ENCODE measurements at regions not wholly inside any gene's neighbourhood (a gene's known extent, or its start where the extent isn't known, plus 50 kb on each side); places are given as distances from the start of the nearest gene placed in this dataset.

- no peak for TF ChIP-seq CTCF (IDR thresholded peaks at IDR 0.05 in 4 of 5, conservative IDR thresholded peaks at IDR 0.05 in 1 of 5)
- no peak for TF ChIP-seq POLR2A (IDR thresholded peaks at IDR 0.05)
Measured at GRCh38 chr12:42779186-42779859, 189.8 kb upstream of the PRICKLE1 start.
